Peyer's patch (tissue), 4 donors: ENCODE measurements at regions not wholly inside any gene's neighbourhood (a gene's known extent, or its start where the extent isn't known, plus 50 kb on each side); places are given as distances from the start of the nearest gene placed in this dataset.

Experiments used
- CTCF ChIP-seq, 6 experiments: fragments of 450-650 bp in 4 of 6; fragments of 200-600 bp in 2 of 6; sonication (generic) in 1 of 6; IDR thresholded peaks; one replicate each; pipeline ENCODE4 v1.5.1; 2017 to 2019; ENCODE audit warnings: antibody characterized with exemption in 6 of 6, mild to moderate bottlenecking in 3 of 6, moderate library complexity in 1 of 6
- POLR2A ChIP-seq, 2 donors: fragments of 450-650 bp; IDR thresholded peaks; one replicate each; pipeline ENCODE4 v1.5.1; 2017; ENCODE audit warnings: antibody characterized with exemption in 2 of 2, mild to moderate bottlenecking in 2 of 2, moderate library complexity in 2 of 2

GRCh38 chr2:16033032-16033293, 92.6 kb downstream of the MYCN start:
- TF ChIP-seq CTCF (IDR thresholded peaks at IDR 0.05), result no peak
- TF ChIP-seq POLR2A (IDR thresholded peaks at IDR 0.05), result no peak
